GM23338 (cell line): ENCODE measurements at regions not wholly inside any gene's neighbourhood (a gene's known extent, or its start where the extent isn't known, plus 50 kb on each side); places are given as distances from the start of the nearest gene placed in this dataset.

Source experiments
- CTCF ChIP-seq, 2 experiments: fragments of 200-600 bp in 1 of 2; sonication (generic) in 1 of 2; conservative IDR thresholded peaks; 2 replicates each; pipeline versions ENCODE4 v1.5.1 to v1.6.1; 2016 to 2017; ENCODE audit warnings: antibody characterized with exemption in 2 of 2, low read depth in 2 of 2, mild to moderate bottlenecking in 2 of 2, moderate library complexity in 1 of 2
- ETS1 ChIP-seq: IDR thresholded peaks from 2 replicates; pipeline ENCODE4 v1.6.1; 2016; ENCODE audit warnings: antibody characterized with exemption
- EZH2 ChIP-seq: fragments of 200-600 bp; sonication (generic); IDR thresholded peaks from one replicate; pipeline ENCODE4 v1.8.0; 2017; ENCODE audit warnings: antibody characterized with exemption, mild to moderate bottlenecking, low read depth; ENCODE audit not compliant: unreplicated experiment
- EZH2phosphoT487 ChIP-seq: fragments of 200-600 bp; sonication (generic); IDR thresholded peaks from one replicate; pipeline ENCODE4 v1.8.1; 2018; ENCODE audit warnings: antibody characterized with exemption; ENCODE audit not compliant: unreplicated experiment
- POLR2AphosphoS5 ChIP-seq: IDR thresholded peaks from 2 replicates; pipeline ENCODE4 v1.6.1; 2016; ENCODE audit warnings: antibody characterized with exemption, low read depth
- STAT1 ChIP-seq: IDR thresholded peaks from one replicate; pipeline ENCODE4 v1.6.1; 2016; ENCODE audit warnings: antibody characterized with exemption; ENCODE audit not compliant: unreplicated experiment
- ZNF114 ChIP-seq: fragments of 250-450 bp; sonication (Bioruptor Pico); IDR thresholded peaks from 2 replicates; pipeline ENCODE4 v1.5.0; 2020; ENCODE audit warnings: mild to moderate bottlenecking, moderate library complexity
- ZNF462 ChIP-seq: fragments of 250-450 bp; sonication (Bioruptor Pico); IDR thresholded peaks from 2 replicates; pipeline ENCODE4 v1.5.0; 2020; ENCODE audit warnings: mild to moderate bottlenecking, moderate library complexity
- TF ChIP-seq, protein P1 (sequence below): IDR thresholded peaks from one replicate; pipeline ENCODE4 v1.6.1; 2018; ENCODE audit warnings: antibody characterized with exemption; ENCODE audit not compliant: unreplicated experiment

- TF ChIP-seq, protein P1, sequence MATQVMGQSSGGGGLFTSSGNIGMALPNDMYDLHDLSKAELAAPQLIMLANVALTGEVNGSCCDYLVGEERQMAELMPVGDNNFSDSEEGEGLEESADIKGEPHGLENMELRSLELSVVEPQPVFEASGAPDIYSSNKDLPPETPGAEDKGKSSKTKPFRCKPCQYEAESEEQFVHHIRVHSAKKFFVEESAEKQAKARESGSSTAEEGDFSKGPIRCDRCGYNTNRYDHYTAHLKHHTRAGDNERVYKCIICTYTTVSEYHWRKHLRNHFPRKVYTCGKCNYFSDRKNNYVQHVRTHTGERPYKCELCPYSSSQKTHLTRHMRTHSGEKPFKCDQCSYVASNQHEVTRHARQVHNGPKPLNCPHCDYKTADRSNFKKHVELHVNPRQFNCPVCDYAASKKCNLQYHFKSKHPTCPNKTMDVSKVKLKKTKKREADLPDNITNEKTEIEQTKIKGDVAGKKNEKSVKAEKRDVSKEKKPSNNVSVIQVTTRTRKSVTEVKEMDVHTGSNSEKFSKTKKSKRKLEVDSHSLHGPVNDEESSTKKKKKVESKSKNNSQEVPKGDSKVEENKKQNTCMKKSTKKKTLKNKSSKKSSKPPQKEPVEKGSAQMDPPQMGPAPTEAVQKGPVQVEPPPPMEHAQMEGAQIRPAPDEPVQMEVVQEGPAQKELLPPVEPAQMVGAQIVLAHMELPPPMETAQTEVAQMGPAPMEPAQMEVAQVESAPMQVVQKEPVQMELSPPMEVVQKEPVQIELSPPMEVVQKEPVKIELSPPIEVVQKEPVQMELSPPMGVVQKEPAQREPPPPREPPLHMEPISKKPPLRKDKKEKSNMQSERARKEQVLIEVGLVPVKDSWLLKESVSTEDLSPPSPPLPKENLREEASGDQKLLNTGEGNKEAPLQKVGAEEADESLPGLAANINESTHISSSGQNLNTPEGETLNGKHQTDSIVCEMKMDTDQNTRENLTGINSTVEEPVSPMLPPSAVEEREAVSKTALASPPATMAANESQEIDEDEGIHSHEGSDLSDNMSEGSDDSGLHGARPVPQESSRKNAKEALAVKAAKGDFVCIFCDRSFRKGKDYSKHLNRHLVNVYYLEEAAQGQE = no peak
- TF ChIP-seq CTCF (conservative IDR thresholded peaks at IDR 0.05; ENCODE audit: low read depth in 2 of 2) = no peak
- no peak for TF ChIP-seq EZH2phosphoT487
- no peak for TF ChIP-seq EZH2
- no peak for TF ChIP-seq ZNF462
- no peak for TF ChIP-seq POLR2AphosphoS5
- no peak for TF ChIP-seq STAT1
- TF ChIP-seq ZNF114 (CRISPR knock-in tag) = no peak
- TF ChIP-seq ETS1 = no peak
Observed at GRCh38 chr10:53726921-53727320, 954.3 kb upstream of the MBL2 start.
